ENCODE measurements at regions not wholly inside any gene's neighbourhood (a gene's known extent, or its start where the extent isn't known, plus 50 kb on each side); places are given as distances from the start of the nearest gene placed in this dataset.

DNA sequence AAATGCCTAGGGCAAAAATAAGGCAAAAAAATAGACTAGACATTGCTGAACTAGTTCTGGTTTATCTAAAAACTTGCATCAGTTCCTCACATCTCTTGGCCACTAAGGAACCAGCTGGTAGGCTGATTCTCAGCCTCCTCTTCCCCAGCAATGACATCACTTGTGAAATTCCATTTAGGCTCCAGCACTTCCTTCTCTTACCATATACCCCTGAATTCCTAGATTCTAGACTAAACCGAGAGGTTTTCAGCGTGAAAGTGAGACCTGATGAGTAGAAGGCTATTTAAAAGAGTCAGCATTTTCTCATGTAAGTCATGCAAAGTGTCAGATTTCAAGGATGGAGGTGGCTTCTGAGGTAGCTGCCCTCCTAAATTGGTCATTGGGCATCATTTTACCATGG is 247.1 kb upstream of the CDIN1 start:
- Histone ChIP-seq H3K9me3 (ENCODE audit: control insufficient read depth, insufficient read depth, low read length) (no peaks in the 10 kb centered on the region), H3K36me3 (ENCODE audit: control insufficient read depth, insufficient read depth, low read length) (no peaks in the 10 kb centered on the region), H3K9ac (ENCODE audit: low read depth, low read length) (no peak overlapping the region), H3K27me3 (ENCODE audit: control insufficient read depth, insufficient read depth, low read length) (no peaks in the 10 kb centered on the region), H3K4me3 (ENCODE audit: low read depth, low read length) (no peak overlapping the region), H3K4me1 (ENCODE audit: control insufficient read depth, insufficient read depth, low read length) (peaks cover 2% of the 10 kb centered on the region)

DNA sequence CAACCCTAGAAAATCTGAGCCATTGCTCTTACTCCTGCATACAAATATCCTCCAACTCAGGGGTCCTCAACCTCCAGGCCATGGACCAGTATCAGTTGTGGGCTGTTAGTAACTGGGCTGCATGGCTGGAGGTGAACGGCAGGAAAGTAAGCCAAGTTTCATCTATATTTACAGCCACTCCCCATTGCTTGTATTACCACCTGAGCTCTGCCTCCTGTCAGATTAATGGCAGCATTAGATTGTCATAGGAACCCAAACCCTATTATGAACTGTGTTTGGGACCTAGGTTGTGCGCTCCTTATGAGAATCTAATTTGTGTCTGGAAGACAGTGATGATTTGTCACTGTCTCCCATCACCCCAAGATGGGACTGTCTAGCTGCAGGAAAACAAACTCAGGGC is 246.5 kb upstream of the CDIN1 start:
- Histone ChIP-seq H3K9ac (ENCODE audit: low read depth, low read length) (no peak overlapping the region), H3K27me3 (ENCODE audit: control insufficient read depth, insufficient read depth, low read length) (no peaks in the 10 kb centered on the region), H3K36me3 (ENCODE audit: control insufficient read depth, insufficient read depth, low read length) (no peaks in the 10 kb centered on the region), H3K4me3 (ENCODE audit: low read depth, low read length) (no peak overlapping the region), H3K9me3 (ENCODE audit: control insufficient read depth, insufficient read depth, low read length) (no peaks in the 10 kb centered on the region), H3K4me1 (ENCODE audit: control insufficient read depth, insufficient read depth, low read length) (peaks cover 2% of the 10 kb centered on the region)

DNA sequence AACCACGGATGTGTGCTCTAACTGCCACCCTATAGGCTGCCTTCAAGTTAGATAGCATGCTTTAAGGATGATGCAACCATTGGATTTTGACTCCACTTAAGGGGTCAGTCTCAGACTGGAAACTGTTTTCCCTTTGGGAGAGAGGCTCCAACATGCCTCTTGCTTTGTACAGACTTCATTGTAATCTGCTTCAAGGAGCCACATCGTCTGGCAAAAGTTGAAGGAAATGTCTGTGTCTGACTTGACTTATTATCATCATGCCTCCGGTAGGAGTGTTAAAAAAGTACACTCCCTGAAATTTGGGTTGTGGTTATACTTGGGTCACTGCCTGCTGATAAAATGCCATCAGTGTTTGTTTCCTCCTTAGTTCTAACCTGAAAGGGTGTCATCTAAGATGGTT is 245.4 kb upstream of the CDIN1 start:
- Histone ChIP-seq H3K9ac (ENCODE audit: low read depth, low read length) (no peak overlapping the region), H3K4me3 (ENCODE audit: low read depth, low read length) (no peak overlapping the region), H3K27me3 (ENCODE audit: control insufficient read depth, insufficient read depth, low read length) (no peaks in the 10 kb centered on the region), H3K36me3 (ENCODE audit: control insufficient read depth, insufficient read depth, low read length) (no peaks in the 10 kb centered on the region), H3K9me3 (ENCODE audit: control insufficient read depth, insufficient read depth, low read length) (no peaks in the 10 kb centered on the region), H3K4me1 (ENCODE audit: control insufficient read depth, insufficient read depth, low read length) (peaks cover 2% of the 10 kb centered on the region)

DNA sequence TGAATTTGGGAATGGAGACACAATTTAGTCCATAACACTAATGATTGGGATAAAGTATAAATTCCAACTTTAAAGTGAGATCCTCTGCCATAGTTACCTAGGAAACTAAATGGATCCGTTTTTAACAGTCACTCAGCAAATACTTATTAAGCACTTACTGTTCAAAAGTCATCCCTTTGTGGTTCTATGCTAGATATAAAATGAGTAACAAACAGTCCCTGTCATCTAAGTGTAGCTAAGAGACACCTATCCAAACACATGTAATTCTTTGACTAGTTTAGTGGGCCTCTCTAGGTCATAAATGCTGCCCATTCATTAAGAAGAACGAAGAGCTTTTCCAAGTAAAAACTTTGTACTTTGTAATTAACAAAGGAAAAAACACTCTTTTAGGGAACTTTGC is 244.2 kb upstream of the CDIN1 start:
- Histone ChIP-seq H3K4me1 (ENCODE audit: control insufficient read depth, insufficient read depth, low read length) (peaks cover 2% of the 10 kb centered on the region), H3K9me3 (ENCODE audit: control insufficient read depth, insufficient read depth, low read length) (no peaks in the 10 kb centered on the region), H3K27me3 (ENCODE audit: control insufficient read depth, insufficient read depth, low read length) (no peaks in the 10 kb centered on the region), H3K9ac (ENCODE audit: low read depth, low read length) (no peak overlapping the region), H3K36me3 (ENCODE audit: control insufficient read depth, insufficient read depth, low read length) (no peaks in the 10 kb centered on the region), H3K4me3 (ENCODE audit: low read depth, low read length) (no peak overlapping the region)

DNA sequence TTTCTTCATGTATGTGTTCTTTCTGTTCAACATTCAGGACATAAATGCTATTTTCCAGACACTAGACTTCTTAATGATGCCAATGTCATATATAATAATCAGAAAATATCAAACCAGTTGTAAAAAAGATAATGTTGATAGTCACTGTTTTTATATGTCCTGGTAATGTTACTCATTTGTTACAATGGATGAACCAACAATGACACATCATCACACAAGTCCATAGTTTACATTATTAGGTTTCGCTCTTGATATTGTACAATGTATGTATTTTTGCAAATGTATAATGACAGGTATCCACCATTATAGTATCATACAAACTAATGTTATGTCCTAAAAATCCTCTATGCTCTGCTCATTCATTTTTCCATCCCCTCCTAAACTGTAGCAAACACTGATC is 243.8 kb upstream of the CDIN1 start:
- Histone ChIP-seq H3K36me3 (ENCODE audit: control insufficient read depth, insufficient read depth, low read length) (no peaks in the 10 kb centered on the region), H3K9me3 (ENCODE audit: control insufficient read depth, insufficient read depth, low read length) (no peaks in the 10 kb centered on the region), H3K9ac (ENCODE audit: low read depth, low read length) (no peak overlapping the region), H3K27me3 (ENCODE audit: control insufficient read depth, insufficient read depth, low read length) (no peaks in the 10 kb centered on the region), H3K4me3 (ENCODE audit: low read depth, low read length) (no peak overlapping the region), H3K4me1 (ENCODE audit: control insufficient read depth, insufficient read depth, low read length) (peaks cover 2% of the 10 kb centered on the region)

DNA sequence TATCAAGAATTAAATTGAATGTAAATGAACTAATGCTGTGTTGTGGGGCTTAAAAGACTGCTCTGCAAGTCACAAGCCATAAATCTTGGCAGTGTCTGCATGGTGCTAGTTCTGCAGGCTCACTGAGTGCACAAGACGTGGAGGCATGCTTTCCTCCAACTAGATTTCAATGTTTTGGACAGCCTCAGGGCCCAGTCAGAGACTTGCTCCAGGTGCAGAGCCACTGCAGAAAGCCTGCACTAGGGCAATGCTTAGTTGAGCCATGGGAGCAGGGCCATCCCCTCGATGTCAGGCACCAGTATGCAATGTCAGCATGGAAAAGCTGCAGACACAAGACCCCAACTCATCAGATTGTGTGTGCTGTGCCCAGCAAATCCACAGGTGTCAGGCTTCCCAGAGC is 234.5 kb upstream of the CDIN1 start:
- H3K36me3 ChIP-seq (ENCODE audit: control insufficient read depth, insufficient read depth, low read length) = no peaks in the 10 kb centered on the region
- no peaks in the 10 kb centered on the region for H3K27me3 ChIP-seq (ENCODE audit: control insufficient read depth, insufficient read depth, low read length)
- no peaks in the 10 kb centered on the region for H3K4me1 ChIP-seq (ENCODE audit: control insufficient read depth, insufficient read depth, low read length)
- H3K9ac ChIP-seq (ENCODE audit: low read depth, low read length) = no peak overlapping the region
- no peak overlapping the region for H3K4me3 ChIP-seq (ENCODE audit: low read depth, low read length)
- H3K9me3 ChIP-seq (ENCODE audit: control insufficient read depth, insufficient read depth, low read length) = no peaks in the 10 kb centered on the region

DNA sequence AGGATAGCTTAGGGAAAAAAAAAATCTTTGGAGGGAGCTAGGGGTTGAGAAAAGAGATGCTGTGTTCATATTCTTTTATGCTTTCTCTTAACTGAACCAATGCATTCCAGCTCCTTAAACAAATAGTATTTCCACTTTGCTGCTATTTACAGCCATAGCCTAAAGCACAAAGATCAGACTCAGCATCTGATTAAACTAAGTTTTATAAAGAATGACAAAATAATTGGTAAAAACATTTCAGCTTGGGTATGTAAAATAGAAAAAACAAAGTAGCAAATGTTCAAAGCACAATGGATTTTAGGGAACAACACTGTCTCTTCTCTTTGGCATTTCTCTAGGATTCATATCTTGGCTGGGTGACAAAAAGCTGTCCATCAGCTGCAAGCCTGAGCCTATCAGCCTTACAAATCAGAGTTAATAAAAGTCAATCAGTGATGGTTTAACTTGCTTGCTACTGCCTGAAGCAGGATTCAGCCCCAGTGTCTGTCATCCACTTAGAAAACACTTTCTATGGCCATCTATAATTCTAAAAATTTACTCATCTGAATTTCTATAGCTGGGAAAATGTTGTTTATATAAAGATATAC is 232.1 kb upstream of the CDIN1 start:
- H3K36me3 ChIP-seq (ENCODE audit: control insufficient read depth, insufficient read depth, low read length) = no peaks in the 10 kb centered on the region
- H3K27me3 ChIP-seq (ENCODE audit: control insufficient read depth, insufficient read depth, low read length) = no peaks in the 10 kb centered on the region
- H3K4me1 ChIP-seq (ENCODE audit: control insufficient read depth, insufficient read depth, low read length) = no peaks in the 10 kb centered on the region
- no peak overlapping the region for H3K9ac ChIP-seq (ENCODE audit: low read depth, low read length)
- no peak overlapping the region for H3K4me3 ChIP-seq (ENCODE audit: low read depth, low read length)
- no peaks in the 10 kb centered on the region for H3K9me3 ChIP-seq (ENCODE audit: control insufficient read depth, insufficient read depth, low read length)

DNA sequence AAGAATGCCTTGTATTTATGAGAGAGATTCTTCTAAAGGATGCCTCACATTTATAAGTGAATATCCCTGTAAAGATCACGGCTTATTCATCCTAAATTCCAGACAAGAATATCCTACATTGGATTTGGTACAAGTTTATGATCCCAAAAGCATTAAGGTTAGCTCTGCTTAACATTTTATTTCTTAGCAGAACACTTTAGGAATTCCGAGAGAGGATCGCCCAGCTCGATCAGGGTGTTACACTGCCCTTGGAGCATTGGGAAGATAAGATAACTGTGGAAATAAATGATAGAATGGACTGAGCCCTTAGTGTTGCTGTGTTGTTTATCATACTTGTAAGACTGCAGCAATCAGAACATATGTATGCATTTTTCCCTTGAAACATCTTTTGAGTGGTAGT is 223.0 kb upstream of the CDIN1 start:
- H3K9ac ChIP-seq (ENCODE audit: low read depth, low read length) = no peak overlapping the region
- no peak overlapping the region for H3K4me3 ChIP-seq (ENCODE audit: low read depth, low read length)
- no peaks in the 10 kb centered on the region for H3K4me1 ChIP-seq (ENCODE audit: control insufficient read depth, insufficient read depth, low read length)
- no peaks in the 10 kb centered on the region for H3K27me3 ChIP-seq (ENCODE audit: control insufficient read depth, insufficient read depth, low read length)
- no peaks in the 10 kb centered on the region for H3K9me3 ChIP-seq (ENCODE audit: control insufficient read depth, insufficient read depth, low read length)
- H3K36me3 ChIP-seq (ENCODE audit: control insufficient read depth, insufficient read depth, low read length) = no peaks in the 10 kb centered on the region

DNA sequence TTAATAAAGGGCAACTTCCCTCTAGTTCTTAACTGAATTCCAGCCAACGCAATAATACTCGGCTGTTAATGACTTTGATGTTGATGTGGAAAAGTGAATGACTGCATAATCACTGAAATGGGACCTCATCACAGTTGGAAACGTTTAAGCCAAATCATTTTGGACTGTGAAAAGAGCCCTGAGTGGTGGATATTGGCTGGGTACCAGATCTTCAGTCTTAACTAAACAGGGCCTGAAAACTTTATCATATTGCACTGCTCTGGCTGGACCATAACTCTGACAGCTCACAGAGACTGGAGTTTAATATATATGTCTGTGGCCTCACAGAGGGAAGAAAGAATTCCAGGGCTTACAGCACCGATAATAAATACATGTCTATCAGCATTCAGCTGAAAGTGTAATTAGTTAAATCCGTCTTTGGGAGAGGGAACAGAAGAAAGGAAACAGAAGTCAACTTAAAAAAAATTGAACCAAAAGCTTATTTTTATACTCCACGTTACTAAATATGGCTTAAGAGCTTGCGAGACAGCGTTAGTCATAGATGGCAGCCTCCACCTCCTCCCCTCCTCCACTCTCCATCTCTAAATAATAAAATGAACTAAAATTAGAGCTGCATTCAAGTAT is 222.3 kb upstream of the CDIN1 start:
- Histone ChIP-seq H3K4me1 (ENCODE audit: control insufficient read depth, insufficient read depth, low read length) (no peaks in the 10 kb centered on the region), H3K9me3 (ENCODE audit: control insufficient read depth, insufficient read depth, low read length) (no peaks in the 10 kb centered on the region), H3K36me3 (ENCODE audit: control insufficient read depth, insufficient read depth, low read length) (no peaks in the 10 kb centered on the region), H3K9ac (ENCODE audit: low read depth, low read length) (no peak overlapping the region), H3K27me3 (ENCODE audit: control insufficient read depth, insufficient read depth, low read length) (no peaks in the 10 kb centered on the region), H3K4me3 (ENCODE audit: low read depth, low read length) (no peak overlapping the region)

DNA sequence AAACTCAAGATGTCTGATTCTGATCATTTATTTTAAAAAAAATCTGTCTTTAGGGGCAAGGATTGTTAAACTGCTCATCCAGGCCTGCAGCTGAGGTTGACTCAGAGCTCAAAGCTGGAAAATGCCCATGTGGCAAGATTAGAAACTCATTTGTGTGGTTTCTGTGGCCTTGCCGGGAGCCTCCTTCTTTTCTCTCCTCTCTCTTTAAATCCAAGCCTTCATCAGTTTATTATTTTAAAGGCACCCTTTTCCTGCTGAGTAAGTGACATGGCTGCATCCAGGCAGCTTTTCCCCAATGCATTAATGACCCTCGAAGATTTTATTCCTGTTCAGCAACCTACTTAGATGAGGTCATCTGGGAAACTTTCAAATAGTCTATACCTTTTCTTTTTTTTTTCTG is 221.3 kb upstream of the CDIN1 start:
- H3K4me1 ChIP-seq (ENCODE audit: control insufficient read depth, insufficient read depth, low read length) = no peaks in the 10 kb centered on the region

DNA sequence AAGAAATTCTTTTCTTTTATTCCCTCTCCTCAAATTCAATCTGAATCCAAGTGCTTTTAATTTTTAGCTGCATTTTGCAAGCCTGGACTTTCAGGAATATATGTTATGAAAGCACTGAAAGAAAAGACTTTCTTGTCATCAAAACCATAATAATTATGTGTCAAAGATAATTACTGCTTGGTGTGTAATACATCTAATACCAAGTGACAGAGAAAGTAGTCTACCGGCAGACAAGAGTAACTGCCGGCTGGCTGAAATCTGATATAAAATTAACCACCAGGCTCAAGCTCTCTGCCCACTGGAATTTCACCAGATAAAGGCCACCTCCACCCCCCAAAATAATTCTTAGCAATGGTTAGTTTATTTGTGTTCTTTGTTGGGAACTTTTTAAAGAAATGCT is 220.9 kb upstream of the CDIN1 start:
- H3K27me3 ChIP-seq (ENCODE audit: control insufficient read depth, insufficient read depth, low read length) = no peaks in the 10 kb centered on the region
- no peaks in the 10 kb centered on the region for H3K9me3 ChIP-seq (ENCODE audit: control insufficient read depth, insufficient read depth, low read length)
- no peaks in the 10 kb centered on the region for H3K36me3 ChIP-seq (ENCODE audit: control insufficient read depth, insufficient read depth, low read length)
- H3K4me1 ChIP-seq (ENCODE audit: control insufficient read depth, insufficient read depth, low read length) = no peaks in the 10 kb centered on the region
- no peak overlapping the region for H3K4me3 ChIP-seq (ENCODE audit: low read depth, low read length)
- no peak overlapping the region for H3K9ac ChIP-seq (ENCODE audit: low read depth, low read length)

More for the DNA sequence above, 221.3 kb upstream of the CDIN1 start:
- H3K9me3 ChIP-seq (ENCODE audit: control insufficient read depth, insufficient read depth, low read length) = no peaks in the 10 kb centered on the region
- H3K36me3 ChIP-seq (ENCODE audit: control insufficient read depth, insufficient read depth, low read length) = no peaks in the 10 kb centered on the region
- no peak overlapping the region for H3K9ac ChIP-seq (ENCODE audit: low read depth, low read length)
- H3K4me3 ChIP-seq (ENCODE audit: low read depth, low read length) = no peak overlapping the region
- H3K27me3 ChIP-seq (ENCODE audit: control insufficient read depth, insufficient read depth, low read length) = no peaks in the 10 kb centered on the region

DNA sequence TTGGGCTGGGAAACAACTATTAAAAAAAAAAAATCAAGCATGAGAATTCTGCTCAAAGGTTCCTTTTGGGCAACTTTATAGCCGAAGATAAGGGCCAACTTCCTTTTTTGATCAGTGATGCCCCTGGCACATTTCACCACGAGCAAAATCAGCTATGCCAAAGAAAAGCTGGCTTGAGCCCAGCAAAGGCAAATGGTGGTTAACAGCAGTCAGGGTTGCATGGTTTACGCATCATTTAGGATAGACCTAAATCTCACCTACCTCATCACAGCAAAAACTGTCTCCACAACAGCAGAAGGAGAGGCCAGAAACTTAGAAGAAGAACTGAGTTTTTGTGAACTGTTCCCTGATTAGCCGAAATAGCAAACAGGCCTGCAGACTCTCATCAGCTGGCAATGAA is 220.1 kb upstream of the CDIN1 start:
- Histone ChIP-seq H3K9me3 (ENCODE audit: control insufficient read depth, insufficient read depth, low read length) (no peaks in the 10 kb centered on the region), H3K4me3 (ENCODE audit: low read depth, low read length) (no peak overlapping the region), H3K4me1 (ENCODE audit: control insufficient read depth, insufficient read depth, low read length) (no peaks in the 10 kb centered on the region), H3K36me3 (ENCODE audit: control insufficient read depth, insufficient read depth, low read length) (no peaks in the 10 kb centered on the region), H3K27me3 (ENCODE audit: control insufficient read depth, insufficient read depth, low read length) (no peaks in the 10 kb centered on the region), H3K9ac (ENCODE audit: low read depth, low read length) (no peak overlapping the region)
